ENCODE measurements at regions not wholly inside any gene's neighbourhood (a gene's known extent, or its start where the extent isn't known, plus 50 kb on each side); places are given as distances from the start of the nearest gene placed in this dataset.

GRCh38 chr3:25033407-25034029, 394.5 kb upstream of the RARB start:
- in situ Hi-C loops (cut with HindIII; ENCODE audit: low sequenced_read_pairs): no loop called here
- no peak for DNase-seq (ENCODE audit: low read depth, low spot score)
- peak; percentile 62 for TF ChIP-seq CTCF (IDR thresholded peaks at IDR 0.05; ENCODE audit: low read depth, low read length)
- no peak overlapping the region for H3K4me3 ChIP-seq (ENCODE audit: low read depth, low read length)

- TF ChIP-seq CTCF (IDR thresholded peaks at IDR 0.05; ENCODE audit: low read depth, low read length): no peak
- DNase-seq (ENCODE audit: low read depth, low spot score): peak; percentile 72
These were observed 392.5 kb upstream of the RARB start for GRCh38 chr3:25035526-25035925.

GRCh38 chr3:25036633-25037032, 391.4 kb upstream of the RARB start:
- in situ Hi-C loops (cut with HindIII; ENCODE audit: low sequenced_read_pairs): no loop called here
- DNase-seq (ENCODE audit: low read depth, low spot score): no peak
- H3K4me3 ChIP-seq (ENCODE audit: low read depth, low read length): no peak overlapping the region
- TF ChIP-seq CTCF (IDR thresholded peaks at IDR 0.05; ENCODE audit: low read depth, low read length): no peak

More at GRCh38 chr3:25035526-25035925, 392.5 kb upstream of the RARB start:
- no peak overlapping the region for H3K4me3 ChIP-seq (ENCODE audit: low read depth, low read length)
- in situ Hi-C loops (cut with HindIII; ENCODE audit: low sequenced_read_pairs): no loop called here

- no peak for TF ChIP-seq CTCF (IDR thresholded peaks at IDR 0.05; ENCODE audit: low read depth, low read length)
- in situ Hi-C loops (cut with HindIII; ENCODE audit: low sequenced_read_pairs): no loop called here
- DNase-seq (ENCODE audit: low read depth, low spot score): peak; percentile 85
- no peak overlapping the region for H3K4me3 ChIP-seq (ENCODE audit: low read depth, low read length)
These were observed 391.0 kb upstream of the RARB start for GRCh38 chr3:25037049-25037547.

- H3K4me3 ChIP-seq (ENCODE audit: low read depth, low read length): no peak overlapping the region
- in situ Hi-C loops (cut with HindIII; ENCODE audit: low sequenced_read_pairs): no loop called here
- peak; percentile 27 for DNase-seq (ENCODE audit: low read depth, low spot score)
- TF ChIP-seq CTCF (IDR thresholded peaks at IDR 0.05; ENCODE audit: low read depth, low read length): no peak
These were observed 389.8 kb upstream of the RARB start for GRCh38 chr3:25038271-25038670.

- H3K4me3 ChIP-seq (ENCODE audit: low read depth, low read length): no peak overlapping the region
- DNase-seq (ENCODE audit: low read depth, low spot score): peak; percentile 37
- in situ Hi-C loops (cut with HindIII; ENCODE audit: low sequenced_read_pairs): no loop called here
- no peak for TF ChIP-seq CTCF (IDR thresholded peaks at IDR 0.05; ENCODE audit: low read depth, low read length)
These were observed 389.1 kb upstream of the RARB start for GRCh38 chr3:25038922-25039321.

Measured in astrocyte of the spinal cord (primary cell).